Natural killer cell (primary cell): ENCODE measurements at regions not wholly inside any gene's neighbourhood (a gene's known extent, or its start where the extent isn't known, plus 50 kb on each side); places are given as distances from the start of the nearest gene placed in this dataset.

ENCODE experiments used
- ATAC-seq, 3 donors: fragments of 150-1000 bp in 2 of 3; fragments of 200-7000 bp in 1 of 3; cut with Tn5 transposase; 1 replicate in 1 of 3; 2 replicates in 2 of 3; pipeline ENCODE4 v1.10.0; 2021; ENCODE audit warnings: mild to moderate bottlenecking in 2 of 3, moderate library complexity in 2 of 3
- DNase-seq, 2 donors: peaks; one replicate each; pipeline versions ENCODE4 v3.0.0 to v3.0.0-alpha.2; 2013 to 2021; ENCODE audit warnings: mixed read lengths in 1 of 2
- H3K27ac ChIP-seq: one replicate; pipeline ENCODE4 v1.5.1; 2013; ENCODE audit warnings: mild to moderate bottlenecking, low read length
- H3K27me3 ChIP-seq: one replicate; pipeline ENCODE4 v1.6.1; 2013; ENCODE audit warnings: low read length; ENCODE audit not compliant: control insufficient read depth, insufficient read depth
- H3K36me3 ChIP-seq: one replicate; pipeline ENCODE4 v1.6.1; 2013; ENCODE audit warnings: low read length; ENCODE audit not compliant: control insufficient read depth, insufficient read depth
- H3K4me1 ChIP-seq: one replicate; pipeline ENCODE4 v1.6.1; 2013; ENCODE audit warnings: low read length; ENCODE audit not compliant: control insufficient read depth, insufficient read depth
- H3K4me3 ChIP-seq: one replicate; pipeline ENCODE4 v1.5.1; 2013; ENCODE audit warnings: low read length
- H3K9me3 ChIP-seq: one replicate; pipeline ENCODE4 v1.6.1; 2013; ENCODE audit warnings: low read length; ENCODE audit not compliant: control insufficient read depth, insufficient read depth
- H3K27ac Mint-ChIP-seq, 2 donors: one replicate each; pipeline ENCODE4 v1.8.0; 2022; ENCODE audit warnings: mild to moderate bottlenecking in 2 of 2, mixed read lengths in 2 of 2, moderate library complexity in 1 of 2
- H3K27me3 Mint-ChIP-seq, 2 donors: one replicate each; pipeline ENCODE4 v1.8.0; 2022; ENCODE audit warnings: low read depth in 2 of 2, mixed read lengths in 2 of 2
- H3K36me3 Mint-ChIP-seq: one replicate; pipeline ENCODE4 v1.8.0; 2022; ENCODE audit warnings: mixed read lengths
- H3K4me1 Mint-ChIP-seq, 2 donors: one replicate each; pipeline ENCODE4 v1.8.0; 2022; ENCODE audit warnings: mixed read lengths in 2 of 2
- H3K4me3 Mint-ChIP-seq: one replicate; pipeline ENCODE4 v1.8.0; 2022; ENCODE audit warnings: mild to moderate bottlenecking, moderate library complexity, mixed read lengths
- H3K9me3 Mint-ChIP-seq, 2 donors: one replicate each; pipeline ENCODE4 v1.8.0; 2022; ENCODE audit warnings: mixed read lengths in 2 of 2
- WGBS: methylation state at CpG from one replicate; pipeline ENCODE4 v1.1.7; 2013; ENCODE audit warnings: missing lambda C conversion rate; ENCODE audit not compliant: insufficient coverage; 5-methylcytosine and 5-hydroxymethylcytosine counted together
- intact Hi-C: fragments of 100-400 bp; cut with micrococcal nuclease; formaldehyde crosslinking; loops from one replicate; pipeline ENCODE4 v1.14.2; 2022
- TF ChIP-seq, protein P1 (sequence below): fragments of 200-600 bp; IDR thresholded peaks from one replicate; pipeline ENCODE4 v1.8.0; 2022; ENCODE audit warnings: antibody characterized with exemption

- DNase-seq (no peak), ATAC-seq (no peak)
- Mint-ChIP-seq H3K27me3 (no peaks in the 10 kb centered on the region), H3K9me3 (peaks cover 14 to 18% of the 10 kb centered on the region in 2 donors), H3K27ac (no peak overlapping the region), H3K4me3 (no peak overlapping the region), H3K36me3 (no peaks in the 10 kb centered on the region), H3K4me1 (no peaks in the 10 kb centered on the region)
- Histone ChIP-seq H3K27me3 (no peaks in the 10 kb centered on the region), H3K4me1 (no peaks in the 10 kb centered on the region), H3K36me3 (no peaks in the 10 kb centered on the region), H3K4me3 (no peak overlapping the region), H3K9me3 (peaks cover 7% of the 10 kb centered on the region), H3K27ac (no peak overlapping the region)
- TF ChIP-seq, protein P1, sequence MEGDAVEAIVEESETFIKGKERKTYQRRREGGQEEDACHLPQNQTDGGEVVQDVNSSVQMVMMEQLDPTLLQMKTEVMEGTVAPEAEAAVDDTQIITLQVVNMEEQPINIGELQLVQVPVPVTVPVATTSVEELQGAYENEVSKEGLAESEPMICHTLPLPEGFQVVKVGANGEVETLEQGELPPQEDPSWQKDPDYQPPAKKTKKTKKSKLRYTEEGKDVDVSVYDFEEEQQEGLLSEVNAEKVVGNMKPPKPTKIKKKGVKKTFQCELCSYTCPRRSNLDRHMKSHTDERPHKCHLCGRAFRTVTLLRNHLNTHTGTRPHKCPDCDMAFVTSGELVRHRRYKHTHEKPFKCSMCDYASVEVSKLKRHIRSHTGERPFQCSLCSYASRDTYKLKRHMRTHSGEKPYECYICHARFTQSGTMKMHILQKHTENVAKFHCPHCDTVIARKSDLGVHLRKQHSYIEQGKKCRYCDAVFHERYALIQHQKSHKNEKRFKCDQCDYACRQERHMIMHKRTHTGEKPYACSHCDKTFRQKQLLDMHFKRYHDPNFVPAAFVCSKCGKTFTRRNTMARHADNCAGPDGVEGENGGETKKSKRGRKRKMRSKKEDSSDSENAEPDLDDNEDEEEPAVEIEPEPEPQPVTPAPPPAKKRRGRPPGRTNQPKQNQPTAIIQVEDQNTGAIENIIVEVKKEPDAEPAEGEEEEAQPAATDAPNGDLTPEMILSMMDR, result no peak
- intact Hi-C loops, result no loop called here
- WGBS, result no CpG with 5 or more reads among the region's 1 CpG
These were observed 1137.7 kb downstream of the UQCRFS1 start for GRCh38 chr19:28075229-28075628.

DNA sequence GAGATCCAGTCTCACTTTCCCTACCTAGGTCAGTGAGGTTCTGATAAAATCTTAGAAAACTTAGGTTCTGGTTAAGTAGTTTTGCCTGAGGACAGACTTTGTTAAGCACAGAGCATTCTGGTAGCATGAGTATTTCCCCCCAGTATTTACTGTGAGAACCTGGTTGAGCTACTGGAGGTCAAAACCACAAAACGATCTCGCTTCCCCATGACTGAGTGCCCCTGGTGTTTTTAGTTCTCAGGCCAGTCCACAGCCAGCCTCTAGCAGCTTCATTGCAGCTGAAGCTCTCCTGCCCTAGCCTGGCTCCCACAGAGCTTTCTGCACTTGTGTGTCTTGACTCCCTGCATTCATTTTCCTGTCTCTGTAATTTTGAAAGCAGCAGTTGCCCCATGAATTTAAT lies 1138.2 kb downstream of the UQCRFS1 start:
- Mint-ChIP-seq H3K27me3 (no peaks in the 10 kb centered on the region), H3K27ac (no peak overlapping the region), H3K9me3 (peaks cover 12 to 16% of the 10 kb centered on the region in 2 donors), H3K36me3 (no peaks in the 10 kb centered on the region), H3K4me1 (no peaks in the 10 kb centered on the region), H3K4me3 (no peak overlapping the region)
- Histone ChIP-seq H3K4me1 (no peaks in the 10 kb centered on the region), H3K27me3 (no peaks in the 10 kb centered on the region), H3K36me3 (no peaks in the 10 kb centered on the region), H3K27ac (no peak overlapping the region), H3K9me3 (peaks cover 7% of the 10 kb centered on the region), H3K4me3 (no peak overlapping the region)
- no peak for DNase-seq
- TF ChIP-seq, protein P1, result no peak
- WGBS, result 84% methylated on average over 2 of the region's 2 CpGs
- no peak for ATAC-seq
- intact Hi-C loops, result no loop called here

- intact Hi-C loops, result no loop called here
- Histone ChIP-seq H3K36me3 (no peaks in the 10 kb centered on the region), H3K4me1 (no peaks in the 10 kb centered on the region), H3K27me3 (no peaks in the 10 kb centered on the region), H3K27ac (no peak overlapping the region), H3K9me3 (no peaks in the 10 kb centered on the region), H3K4me3 (no peak overlapping the region)
- no peaks in the 10 kb centered on the region for H3K36me3 Mint-ChIP-seq
- WGBS, result 52% methylated on average over 2 of the region's 2 CpGs
- no peaks in the 10 kb centered on the region for H3K4me1 Mint-ChIP-seq
- TF ChIP-seq, protein P1, result no peak
- H3K4me3 Mint-ChIP-seq, result no peak overlapping the region
- DNase-seq (no peak), ATAC-seq (no peak)
- H3K9me3 Mint-ChIP-seq, result peaks cover 0 to 4% of the 10 kb centered on the region in 2 donors
- H3K27ac Mint-ChIP-seq, result no peak overlapping the region
- no peaks in the 10 kb centered on the region for H3K27me3 Mint-ChIP-seq
These were observed 1145.1 kb downstream of the UQCRFS1 start for GRCh38 chr19:28067882-28068281.

DNA sequence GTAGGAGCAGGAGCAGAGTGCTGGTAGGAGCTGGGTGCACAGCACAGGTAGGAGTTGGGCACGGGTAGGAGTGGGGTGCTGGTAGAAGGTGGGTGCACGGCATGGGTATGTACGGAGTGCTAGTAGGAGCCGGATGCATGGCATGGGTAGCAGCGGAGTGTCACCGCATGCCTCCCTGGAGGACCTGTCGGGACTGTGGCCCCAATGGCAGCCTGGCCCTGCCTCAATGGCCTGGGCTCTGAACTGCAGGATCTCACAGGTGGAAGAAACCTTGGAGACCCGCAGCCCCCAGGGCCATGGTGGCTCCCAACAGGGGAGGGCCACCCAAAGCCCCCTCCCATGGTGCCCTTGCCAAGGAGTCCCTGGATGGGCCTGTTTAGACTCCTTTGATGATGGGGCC lies 1146.0 kb downstream of the UQCRFS1 start:
- Histone ChIP-seq H3K36me3 (no peaks in the 10 kb centered on the region), H3K27ac (no peak overlapping the region), H3K9me3 (no peaks in the 10 kb centered on the region), H3K4me1 (no peaks in the 10 kb centered on the region), H3K4me3 (no peak overlapping the region), H3K27me3 (no peaks in the 10 kb centered on the region)
- intact Hi-C loops, result no loop called here
- Mint-ChIP-seq H3K9me3 (peaks cover 0 to 4% of the 10 kb centered on the region in 2 donors), H3K27ac (no peak overlapping the region), H3K4me1 (no peaks in the 10 kb centered on the region), H3K36me3 (no peaks in the 10 kb centered on the region), H3K27me3 (no peaks in the 10 kb centered on the region), H3K4me3 (no peak overlapping the region)
- TF ChIP-seq, protein P1, result no peak
- DNase-seq (no peak), ATAC-seq (no peak)
- WGBS, result 92% methylated on average over 8 of the region's 8 CpGs
